Islet of Langerhans (tissue), 1 donor: ENCODE measurements at regions not wholly inside any gene's neighbourhood (a gene's known extent, or its start where the extent isn't known, plus 50 kb on each side); places are given as distances from the start of the nearest gene placed in this dataset.
"Not testable (repeated sequence)": the region's sequence is repeated elsewhere in the genome, so short reads cannot be mapped to it uniquely, and the experiment has no call there.

Source experiments
- FAIRE-seq: peaks from one replicate; lab custom pipeline; 2011; peaks lifted over from hg19 to GRCh38; lab: Jason Lieb, UNC

GRCh38 chrX:132302687-132303086 is 83.4 kb upstream of the RAP2C start:
- not testable (repeated sequence) for FAIRE-seq

- FAIRE-seq = no peak
These were observed 75.7 kb upstream of the RAP2C start for GRCh38 chrX:132294776-132295495.

- FAIRE-seq = no peak
These were observed 74.9 kb upstream of the RAP2C start for GRCh38 chrX:132294192-132294591.

- peak; percentile 99 for FAIRE-seq
These were observed 73.5 kb upstream of the RAP2C start for GRCh38 chrX:132292793-132293192.

GRCh38 chrX:132277953-132278614 is 58.8 kb upstream of the RAP2C start:
- no peak for FAIRE-seq

- no peak for FAIRE-seq
These were observed 53.6 kb upstream of the RAP2C start for GRCh38 chrX:132272826-132273225.

- no peak for FAIRE-seq
These were observed 52.1 kb upstream of the RAP2C start for GRCh38 chrX:132271311-132271778.

GRCh38 chrX:132270699-132271098 is 51.5 kb upstream of the RAP2C start:
- FAIRE-seq = no peak

- FAIRE-seq = no peak
These were observed 50.8 kb upstream of the RAP2C start for GRCh38 chrX:132270021-132270420.
